HG03442 (cell line): ENCODE measurements at regions not wholly inside any gene's neighbourhood (a gene's known extent, or its start where the extent isn't known, plus 50 kb on each side); places are given as distances from the start of the nearest gene placed in this dataset.

Experiments
- ATAC-seq: cut with Tn5 transposase; IDR thresholded peaks from one replicate; pipeline ENCODE4 v1.9.1; 2021; ENCODE audit warnings: mild to moderate bottlenecking, moderate library complexity; ENCODE audit not compliant: unreplicated experiment

DNA sequence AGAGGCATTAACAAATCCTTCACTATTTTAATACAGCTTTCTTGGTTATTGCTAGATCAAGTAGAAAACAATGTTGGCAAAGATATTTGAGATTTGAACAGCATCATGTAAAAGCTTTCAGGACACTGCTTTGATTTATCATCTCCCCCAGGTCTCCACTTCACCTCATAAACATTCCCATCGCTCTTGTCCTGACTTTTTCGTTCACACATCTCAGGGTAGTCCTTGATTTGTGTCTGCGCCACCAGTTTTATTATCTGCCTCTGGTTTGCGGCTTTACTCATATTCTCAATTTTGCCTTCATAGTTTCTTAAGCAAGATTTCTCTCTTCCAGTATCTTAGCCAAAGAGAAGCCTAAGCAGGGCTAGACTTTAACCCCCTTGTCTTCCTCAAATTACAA is 63.5 kb upstream of the ROR1 start:
- no peak for ATAC-seq

DNA sequence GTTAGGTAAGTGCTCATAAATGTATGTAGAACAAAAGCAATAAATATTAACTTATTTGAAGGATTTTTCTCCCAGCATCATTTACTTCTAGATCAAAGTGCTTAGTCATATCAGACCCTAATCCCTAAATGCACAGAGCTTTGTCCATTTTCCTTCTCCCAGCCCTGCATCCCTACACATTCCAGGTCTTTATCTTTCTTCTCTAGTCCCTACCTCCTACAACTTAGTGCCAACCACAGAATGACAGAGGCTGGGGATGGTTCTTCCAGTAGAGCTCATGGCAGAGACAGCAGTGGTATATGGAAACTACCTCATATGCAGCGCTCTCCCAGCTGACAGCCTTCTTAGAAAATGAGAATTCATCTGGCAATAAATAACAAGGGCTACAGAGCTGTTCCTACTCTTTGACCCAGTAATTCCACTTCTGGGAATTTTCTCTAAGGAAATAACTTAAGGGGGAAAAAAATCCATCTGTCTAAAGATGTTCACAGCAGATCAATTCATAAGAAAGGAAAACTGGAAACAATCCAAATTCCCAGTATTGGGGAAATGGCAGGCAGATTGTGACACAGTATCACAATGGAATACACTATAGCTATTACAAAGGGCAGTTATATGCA is 62.9 kb upstream of the ROR1 start:
- no peak for ATAC-seq

DNA sequence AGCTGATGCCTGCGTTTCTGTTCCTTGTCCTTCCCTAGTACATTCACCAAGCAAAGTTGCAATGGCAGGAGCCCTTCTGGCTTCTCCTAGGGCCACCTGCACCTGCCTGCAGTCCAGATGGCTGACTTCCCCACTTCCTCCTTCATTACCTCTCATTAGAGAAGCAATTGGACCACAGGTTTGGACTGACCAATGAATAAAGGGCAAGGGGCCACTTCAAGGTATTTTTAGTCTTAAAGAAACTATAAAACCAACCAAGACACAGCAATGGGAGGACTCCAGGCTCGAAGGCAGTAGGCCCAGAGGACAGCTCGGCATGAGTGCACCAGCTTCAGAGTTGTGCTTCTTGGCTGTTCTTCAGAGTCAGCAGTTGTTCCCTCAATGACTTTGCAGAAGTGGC is 60.8 kb upstream of the ROR1 start:
- no peak for ATAC-seq

DNA sequence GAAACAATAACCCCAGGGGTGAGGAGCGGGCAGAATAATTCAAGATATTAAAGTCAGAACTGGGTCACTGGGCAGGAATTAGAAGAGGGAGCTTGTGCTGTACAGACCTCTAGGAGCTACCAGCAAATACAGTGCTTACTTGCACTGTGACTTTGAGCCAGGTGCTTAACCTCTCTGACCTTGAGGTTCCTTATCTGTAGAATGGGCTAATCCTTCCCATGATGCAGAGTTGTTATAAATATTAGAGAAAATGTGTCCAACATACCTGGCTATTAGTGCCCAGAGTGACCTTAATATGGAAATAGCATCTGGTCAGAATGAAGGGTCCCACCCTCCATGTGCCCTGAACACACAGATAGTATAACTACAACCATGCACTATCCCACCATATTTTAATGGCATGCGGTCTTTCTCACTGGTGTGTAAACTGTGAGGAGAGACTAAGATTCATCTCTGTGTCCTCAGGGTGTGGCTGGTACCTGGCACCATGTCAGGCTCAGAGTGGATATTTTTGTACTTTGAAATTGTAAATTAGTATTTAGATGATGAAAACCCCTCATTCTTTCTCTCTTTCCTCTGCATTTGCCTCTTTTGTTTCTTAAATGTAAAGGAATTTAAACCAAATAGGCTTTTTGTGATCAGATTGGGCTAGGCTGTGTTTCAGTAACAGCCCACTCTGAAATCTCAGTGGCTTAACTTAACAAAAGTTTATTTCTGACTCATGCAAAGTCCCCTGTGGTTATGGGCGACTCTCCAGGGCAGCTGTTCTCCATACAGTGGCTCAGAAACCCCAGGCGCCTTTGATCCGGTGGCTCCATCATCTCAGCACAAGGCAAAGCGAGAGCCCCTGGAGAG is 60.0 kb upstream of the ROR1 start:
- ATAC-seq: peak; percentile 70

DNA sequence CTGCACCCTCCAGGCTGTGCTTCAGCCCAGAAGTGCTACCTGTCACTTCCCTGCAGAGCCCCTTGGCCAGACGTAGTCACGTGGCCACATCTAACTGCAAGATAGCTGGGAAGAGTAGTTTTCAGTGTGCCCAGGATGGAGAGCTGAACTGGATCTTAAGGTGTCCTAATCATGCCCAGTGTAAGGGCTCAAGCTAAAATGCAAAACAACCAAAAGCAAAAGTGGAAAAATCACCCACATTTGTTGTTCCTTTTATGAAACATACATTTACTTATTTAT is 59.4 kb upstream of the ROR1 start:
- ATAC-seq: no peak

DNA sequence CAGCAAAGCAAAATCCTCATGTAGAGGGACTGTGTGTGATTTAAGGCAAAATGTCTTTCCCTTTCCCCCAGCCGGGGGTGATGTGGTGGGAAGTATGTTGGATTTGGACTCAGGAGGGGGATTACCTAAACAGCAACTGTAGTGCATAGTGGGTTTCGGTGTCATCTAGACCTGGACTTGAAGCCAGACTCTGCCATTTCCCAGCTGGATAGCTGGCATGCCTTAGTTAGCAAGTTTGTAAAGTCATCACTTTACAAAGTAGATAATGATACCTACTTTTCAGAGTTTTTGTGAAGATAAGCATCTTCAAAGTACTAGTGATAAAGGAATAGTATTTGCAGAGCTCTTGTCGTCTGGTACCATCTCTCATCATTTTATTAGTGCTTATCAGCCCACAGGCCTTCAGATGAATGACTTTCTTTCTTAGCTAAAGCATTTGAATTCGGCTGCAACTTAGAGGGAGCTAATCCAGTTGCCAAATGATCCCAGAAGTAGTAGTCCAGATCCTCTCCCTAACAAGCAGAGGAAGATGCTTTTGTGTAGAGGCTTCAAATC is 56.2 kb upstream of the ROR1 start:
- ATAC-seq: no peak

DNA sequence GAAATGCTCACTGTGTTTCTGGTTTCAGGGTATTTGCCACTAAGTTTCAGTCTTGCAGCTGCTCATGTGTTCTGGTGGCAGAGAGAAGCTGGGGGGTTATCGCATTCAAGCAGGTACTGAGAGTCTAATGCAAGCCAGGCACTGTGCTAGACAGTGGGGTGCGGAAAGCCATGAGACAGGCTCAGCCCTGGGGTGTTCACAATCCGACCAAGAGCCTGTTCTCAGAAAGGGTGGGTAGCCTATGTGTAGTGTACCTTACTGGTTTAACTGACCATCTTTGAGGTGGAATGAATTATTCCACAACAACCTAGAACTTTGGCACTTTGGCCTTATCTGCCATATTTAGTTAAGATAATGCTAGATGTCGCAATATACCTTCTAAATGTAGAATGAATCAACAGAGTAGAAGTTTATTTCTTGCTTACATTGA is 55.3 kb upstream of the ROR1 start:
- no peak for ATAC-seq

DNA sequence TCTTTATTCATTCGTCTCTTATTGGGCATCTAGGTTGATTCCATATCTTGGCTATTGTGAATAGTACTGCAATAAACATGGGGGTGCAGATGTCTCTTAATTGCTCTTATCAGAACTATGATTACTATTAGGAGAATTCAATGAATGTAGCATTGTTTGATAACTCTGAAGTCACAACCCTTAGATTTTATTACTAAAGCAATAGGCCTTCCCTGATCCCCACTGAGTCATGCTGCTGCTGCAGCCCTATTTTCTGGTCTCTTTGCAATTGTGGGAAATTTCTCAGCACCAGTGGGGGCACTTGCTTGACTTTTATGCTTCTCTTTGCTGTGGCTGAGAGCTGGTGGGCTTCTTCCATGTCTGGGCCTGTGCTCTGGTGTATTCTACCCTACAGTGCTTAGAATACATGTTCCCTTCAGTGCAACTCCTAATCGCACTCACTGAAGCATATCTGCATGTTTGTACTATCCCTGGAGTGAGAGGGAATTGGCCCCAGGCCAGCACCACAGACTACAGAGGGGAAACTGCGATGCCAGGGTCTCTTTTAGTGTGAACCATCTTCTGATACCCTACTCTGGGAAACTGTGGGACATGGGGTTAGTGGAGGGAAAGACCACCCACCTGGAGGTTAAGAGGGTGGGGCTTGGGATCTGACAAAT is 52.2 kb upstream of the ROR1 start:
- ATAC-seq: no peak

DNA sequence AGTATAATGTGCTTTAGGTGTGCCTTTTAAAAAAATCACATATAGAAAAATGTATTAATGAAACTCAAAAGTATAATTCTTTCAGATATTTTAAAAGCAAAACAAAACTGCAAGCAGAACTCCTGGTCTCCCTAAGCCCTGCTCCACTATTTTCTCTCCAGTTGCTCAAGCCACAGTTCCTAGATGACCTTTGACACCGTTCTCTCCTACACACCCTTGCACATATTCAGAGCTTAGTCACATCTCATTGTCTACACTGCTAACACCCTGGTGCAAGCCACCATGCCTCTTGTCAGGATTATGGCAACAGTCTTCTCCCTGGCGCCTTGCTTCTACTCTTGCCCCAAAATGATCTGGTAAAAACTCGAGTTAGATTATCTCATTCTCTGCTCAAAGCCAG is 50.2 kb upstream of the ROR1 start:
- ATAC-seq: no peak
